Activated naive CD4-positive, alpha-beta T cell (primary cell): ENCODE measurements at regions not wholly inside any gene's neighbourhood (a gene's known extent, or its start where the extent isn't known, plus 50 kb on each side); places are given as distances from the start of the nearest gene placed in this dataset.

Source experiments
- DNase-seq, 4 experiments: peaks; one replicate each; lab custom pipeline; 2025; lab: John Stamatoyannopoulos, UW

DNA sequence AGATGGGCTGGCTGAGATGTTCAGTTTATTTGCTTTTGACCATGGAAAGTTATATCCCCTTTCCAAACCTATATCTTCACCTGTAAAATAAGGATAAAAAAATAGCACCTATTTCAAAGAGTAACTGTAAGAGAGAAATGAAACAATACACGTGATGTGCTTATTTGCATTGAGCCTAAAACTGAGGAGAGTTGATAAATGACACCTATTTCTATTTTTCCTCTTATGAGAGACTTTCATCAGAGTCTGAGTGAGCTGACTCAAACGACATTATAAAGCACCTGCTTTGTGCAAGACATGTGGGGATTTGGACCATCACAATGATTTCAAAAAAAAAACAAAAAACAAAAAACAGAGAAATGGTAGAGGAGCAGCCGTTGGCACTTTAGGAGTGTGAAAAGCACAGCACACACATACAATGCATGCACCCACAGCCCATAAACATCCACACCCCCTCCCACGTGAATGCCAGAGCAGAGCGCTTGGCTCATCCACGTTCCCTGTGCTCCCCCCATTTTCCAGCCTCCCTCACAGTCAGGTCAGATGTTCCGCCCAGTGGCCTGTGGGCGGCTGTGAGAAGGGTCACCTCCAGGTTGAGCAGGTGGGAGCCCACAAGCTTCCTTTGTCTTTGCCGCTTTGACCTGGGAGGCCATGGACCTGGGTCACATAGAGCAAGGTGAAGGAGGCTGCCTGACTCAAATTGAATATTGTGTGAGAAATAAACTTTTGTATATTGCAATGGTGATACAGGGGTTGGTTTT is 253.2 kb upstream of the ZNF32 start:
- DNase-seq = no peak

DNA sequence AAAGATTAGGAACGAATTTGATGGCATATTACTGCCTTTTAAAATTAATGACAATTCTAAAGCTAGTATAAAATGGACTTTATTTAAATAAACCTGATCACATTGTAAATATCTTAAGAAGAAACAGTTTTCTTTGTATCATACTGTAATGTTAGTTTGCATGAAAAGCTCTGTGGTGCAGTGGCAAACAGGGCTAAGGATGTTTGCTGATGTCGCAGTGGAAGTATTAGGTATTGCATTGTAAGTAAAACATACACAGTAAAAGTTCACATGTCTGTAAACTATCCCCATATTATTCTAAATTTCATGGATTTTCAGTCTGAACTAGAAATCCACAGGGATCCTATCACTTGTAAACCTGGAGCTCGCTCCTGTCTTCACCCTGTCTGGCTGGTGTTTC is 252.6 kb upstream of the ZNF32 start:
- no peak for DNase-seq

- DNase-seq = no peak
Observed at GRCh38 chr10:43900571-43900970, 251.9 kb upstream of the ZNF32 start.

DNA sequence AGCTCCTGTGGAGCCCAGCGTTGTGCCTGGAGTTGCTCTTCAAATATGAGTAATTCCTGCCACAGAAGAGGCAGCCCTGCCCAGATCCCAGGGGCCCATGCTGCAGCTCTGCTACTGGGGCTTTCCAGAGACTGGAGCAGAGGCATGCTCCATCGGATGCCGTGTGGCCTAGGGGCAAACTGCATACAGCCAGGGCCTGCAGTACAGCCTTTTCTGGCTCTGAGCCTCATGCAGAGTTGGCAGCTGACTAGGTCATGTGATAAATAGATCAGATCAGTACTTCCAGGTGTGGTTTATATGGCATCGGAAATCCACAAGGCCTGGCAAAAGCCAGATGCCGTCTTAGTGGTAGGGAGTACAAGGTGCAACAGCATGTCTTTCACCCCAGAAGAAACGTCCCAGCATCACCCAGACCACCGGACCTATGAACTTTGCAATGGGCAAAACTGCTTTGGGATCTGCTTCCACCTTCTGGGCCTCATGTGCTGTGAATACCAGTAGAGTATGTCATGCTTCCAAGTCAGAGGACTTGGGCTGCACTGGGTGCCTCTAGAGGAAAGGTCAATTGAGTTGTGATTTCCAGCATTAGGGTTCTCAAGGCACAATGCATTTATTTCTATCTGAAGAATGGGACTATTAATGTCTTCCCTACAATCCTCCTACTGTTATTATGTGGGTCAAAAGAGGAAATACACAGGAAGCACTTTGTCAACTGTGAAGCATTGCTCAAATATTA is 250.7 kb upstream of the ZNF32 start:
- DNase-seq = no peak

DNA sequence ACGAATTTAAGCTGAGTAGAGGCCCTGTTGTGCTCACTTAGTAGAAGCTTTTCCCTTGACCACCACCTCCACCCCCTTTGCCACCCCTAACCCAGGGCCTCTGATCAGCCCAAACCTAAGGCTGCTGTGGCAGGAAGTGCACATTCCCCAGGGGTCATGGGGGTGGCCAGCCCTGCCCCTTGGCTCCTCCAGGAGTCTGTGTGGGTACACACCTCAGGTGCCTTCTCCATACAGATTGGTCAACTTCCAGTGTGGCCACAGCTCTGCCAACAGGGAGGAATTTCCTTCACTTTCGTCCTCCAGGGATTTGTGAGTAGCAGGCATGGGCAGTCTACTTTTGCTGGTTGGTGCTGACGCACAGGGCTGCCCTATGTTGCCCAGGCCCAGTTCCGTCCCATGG is 249.9 kb upstream of the ZNF32 start:
- DNase-seq = no peak

DNA sequence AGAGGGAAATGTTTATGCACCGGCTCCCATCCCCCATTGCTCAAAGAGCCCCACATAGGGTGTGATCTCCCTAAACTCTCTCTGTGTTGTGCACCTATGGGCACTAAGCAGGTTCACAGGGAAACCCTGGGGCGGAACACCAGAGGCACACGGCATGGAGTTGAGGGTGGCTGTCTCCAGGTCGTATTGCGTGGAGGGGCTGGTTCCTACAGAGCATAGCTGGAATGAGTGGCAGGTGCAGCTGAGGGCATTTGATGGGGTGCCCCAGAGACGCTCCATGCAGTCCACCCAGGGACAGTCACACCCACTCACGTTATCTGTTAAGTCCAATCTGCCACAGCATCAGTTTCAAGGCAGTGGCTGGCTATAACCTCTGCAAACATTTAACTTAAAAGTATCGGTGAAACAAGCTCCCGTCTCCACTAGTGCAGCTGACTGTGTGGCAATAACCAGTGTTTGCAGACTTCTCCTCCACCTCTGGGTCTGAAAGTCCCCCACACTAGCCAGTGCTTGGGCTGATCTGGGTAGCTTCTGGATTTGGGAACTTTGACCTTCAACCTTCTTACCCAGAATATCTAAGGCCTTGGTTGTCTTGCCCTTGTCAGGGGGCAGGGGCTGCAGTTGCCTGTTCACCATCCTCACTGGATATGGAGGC is 249.2 kb upstream of the ZNF32 start:
- no peak for DNase-seq

DNA sequence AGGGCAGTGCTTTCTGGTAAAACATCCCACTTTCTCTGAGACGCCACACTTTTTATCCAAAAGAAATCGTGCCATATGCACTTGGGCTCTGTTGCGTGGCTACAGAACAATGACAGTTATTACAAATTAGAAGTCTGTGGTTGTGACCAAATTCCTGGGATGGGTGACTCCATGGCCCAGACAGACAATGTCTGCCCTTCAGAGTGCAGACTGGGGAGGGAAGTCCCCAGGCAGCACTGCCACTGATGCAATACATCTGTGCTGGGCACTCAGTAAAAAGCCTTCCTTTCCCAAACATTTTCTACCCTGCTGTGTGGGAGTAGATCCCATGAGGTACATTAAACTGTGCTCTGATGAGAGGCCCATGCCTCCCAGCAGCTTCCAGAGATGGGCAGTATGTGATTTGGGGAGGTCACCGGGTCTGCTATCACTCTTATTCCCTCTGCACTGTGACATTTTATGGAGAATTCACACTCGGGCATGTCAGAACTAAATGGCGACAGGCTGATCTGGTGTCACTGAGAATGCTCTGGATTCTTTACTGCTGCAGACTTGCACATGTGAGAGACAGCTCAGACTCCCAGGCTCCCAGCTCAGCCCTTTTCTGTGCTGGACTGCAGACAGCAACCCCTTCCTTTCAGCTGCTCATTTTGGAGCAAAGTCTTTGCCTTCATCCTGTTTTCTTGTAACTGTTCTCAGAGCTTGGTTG is 243.5 kb upstream of the ZNF32 start:
- DNase-seq = no peak

DNA sequence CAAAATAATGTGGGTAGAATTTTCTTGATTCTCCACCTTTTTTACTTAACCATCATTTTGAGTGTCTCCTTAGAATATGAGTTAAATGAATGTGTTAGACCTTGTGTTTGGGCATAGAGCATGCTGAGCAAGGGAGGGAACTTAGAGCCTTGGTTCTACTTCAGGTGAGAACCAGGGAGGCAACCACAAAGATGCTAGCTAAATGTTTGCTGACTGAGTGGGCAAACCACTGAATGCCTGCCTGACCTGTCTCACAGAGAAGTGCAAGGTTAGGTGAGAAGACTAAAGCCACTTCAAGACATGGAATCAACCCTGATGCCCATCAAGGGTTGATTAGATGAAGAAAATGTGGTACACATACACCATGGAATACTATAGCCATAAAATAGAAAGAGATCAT is 242.6 kb upstream of the ZNF32 start:
- DNase-seq = no peak

GRCh38 chr10:43890124-43890523 is 241.4 kb upstream of the ZNF32 start:
- no peak for DNase-seq

DNA sequence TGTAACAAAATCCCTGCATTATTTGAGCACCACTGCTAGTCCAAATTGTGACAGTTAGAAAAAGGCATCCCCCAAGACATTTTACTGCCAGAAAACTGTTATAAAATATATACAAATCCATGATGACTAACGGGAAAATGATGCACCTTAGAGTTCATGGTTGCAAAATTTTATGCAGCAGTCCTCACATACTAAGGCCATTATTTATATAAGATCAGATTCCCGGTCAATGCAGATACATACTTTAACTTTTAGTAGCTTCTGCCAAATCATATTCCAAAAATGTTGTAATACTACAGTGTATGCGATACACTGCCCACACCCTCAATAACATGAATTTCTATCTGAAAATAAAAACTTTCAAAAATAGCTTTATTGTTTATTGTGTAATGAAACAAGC is 239.9 kb upstream of the ZNF32 start:
- DNase-seq = no peak

DNA sequence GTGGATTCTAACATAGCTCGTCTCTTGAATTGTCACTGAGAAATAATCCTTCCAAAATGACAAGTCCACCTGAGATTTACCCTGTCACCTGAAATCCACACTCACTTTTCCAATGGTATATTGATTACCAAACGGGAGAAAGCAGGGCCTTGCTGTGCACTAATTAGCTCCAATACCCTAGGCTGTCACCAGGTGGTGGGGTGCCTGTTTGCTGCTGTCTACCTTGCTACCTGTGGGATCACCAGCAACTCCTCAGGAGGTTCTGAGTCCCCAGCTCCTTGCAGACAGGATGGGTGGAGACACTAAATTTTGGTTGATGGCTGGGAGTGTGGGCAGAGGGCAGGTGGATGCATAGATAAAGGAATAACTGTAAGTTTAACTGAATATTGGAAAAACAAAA is 237.2 kb upstream of the ZNF32 start:
- DNase-seq = no peak

DNA sequence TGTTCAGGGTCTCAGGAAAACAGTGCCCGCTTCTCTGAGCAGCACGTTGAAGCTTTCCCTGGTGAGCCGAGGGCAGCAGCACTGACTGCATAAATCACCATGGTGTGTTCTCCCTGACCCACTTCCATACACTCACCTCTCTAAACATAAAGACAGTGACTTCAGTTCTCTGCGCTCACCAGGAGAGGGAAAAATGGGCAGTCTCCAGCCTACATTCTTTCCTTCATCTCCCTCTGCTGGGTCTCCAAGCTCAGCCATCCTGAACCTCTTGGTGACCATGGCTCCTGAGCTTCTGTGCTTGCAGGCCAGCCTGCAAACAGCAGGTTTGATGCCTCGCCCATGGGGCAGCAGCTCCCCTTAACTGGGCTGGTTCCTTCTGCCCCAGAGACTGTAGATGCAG is 236.6 kb upstream of the ZNF32 start:
- no peak for DNase-seq

- no peak for DNase-seq
Observed at GRCh38 chr10:43884501-43885105, 235.9 kb upstream of the ZNF32 start.

DNA sequence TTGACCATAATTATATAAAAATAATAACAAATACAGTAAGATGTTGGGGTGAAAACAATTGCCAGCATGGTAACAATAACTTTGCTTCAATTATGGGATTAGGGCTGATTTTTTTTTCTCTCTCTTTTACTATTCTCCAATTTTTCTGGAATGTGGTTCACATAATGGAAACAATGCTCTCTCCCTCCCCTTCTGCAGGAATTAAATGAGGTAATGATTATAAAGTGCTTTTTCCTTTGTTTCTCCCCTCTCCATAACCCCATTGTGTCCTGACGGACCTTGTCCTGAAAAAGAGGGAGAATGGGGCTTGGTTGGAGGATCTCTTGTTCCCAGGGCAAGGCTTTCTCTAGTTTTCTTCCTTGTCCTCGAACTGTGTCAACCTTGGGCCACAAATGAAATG is 234.0 kb upstream of the ZNF32 start:
- DNase-seq = no peak

DNA sequence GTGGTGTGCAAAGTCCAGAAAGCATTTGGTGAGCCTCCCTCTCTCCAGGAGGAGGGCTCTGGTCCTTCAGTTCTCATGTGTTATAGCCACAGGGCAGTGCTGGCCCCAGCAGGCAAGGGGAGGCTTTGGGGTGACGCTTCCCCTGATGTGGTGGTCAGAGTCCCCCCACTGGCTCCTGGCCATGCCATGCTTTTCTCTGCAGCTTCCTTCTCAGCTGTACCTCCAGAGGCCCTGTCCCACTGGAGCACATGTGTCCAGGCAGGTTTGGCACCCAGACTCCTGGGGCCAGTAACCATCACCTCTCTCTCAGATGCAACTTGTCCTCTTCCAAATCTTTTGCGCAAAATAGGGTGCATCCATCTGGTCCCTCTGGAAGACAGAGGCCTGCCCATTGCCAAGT is 233.0 kb upstream of the ZNF32 start:
- no peak for DNase-seq

DNA sequence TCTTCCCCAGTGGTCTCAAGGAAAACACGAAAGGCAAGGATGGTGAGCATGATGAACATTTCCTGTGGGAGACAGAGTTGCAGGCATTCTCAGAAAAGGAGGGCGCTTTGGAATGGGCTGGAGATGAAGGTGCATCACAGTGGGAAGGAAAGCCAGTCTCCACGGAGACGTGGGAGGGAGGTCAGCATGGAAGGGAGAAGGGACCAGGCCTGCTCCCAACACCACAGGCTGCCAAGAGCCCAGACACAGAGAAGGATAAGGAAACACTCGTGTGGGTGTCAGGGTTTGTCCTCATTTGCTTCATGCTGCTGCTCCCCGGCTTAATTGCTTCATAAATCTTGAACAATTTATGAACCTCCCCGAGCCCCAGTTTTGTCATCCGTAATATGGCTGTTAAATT is 231.5 kb upstream of the ZNF32 start:
- no peak for DNase-seq

DNA sequence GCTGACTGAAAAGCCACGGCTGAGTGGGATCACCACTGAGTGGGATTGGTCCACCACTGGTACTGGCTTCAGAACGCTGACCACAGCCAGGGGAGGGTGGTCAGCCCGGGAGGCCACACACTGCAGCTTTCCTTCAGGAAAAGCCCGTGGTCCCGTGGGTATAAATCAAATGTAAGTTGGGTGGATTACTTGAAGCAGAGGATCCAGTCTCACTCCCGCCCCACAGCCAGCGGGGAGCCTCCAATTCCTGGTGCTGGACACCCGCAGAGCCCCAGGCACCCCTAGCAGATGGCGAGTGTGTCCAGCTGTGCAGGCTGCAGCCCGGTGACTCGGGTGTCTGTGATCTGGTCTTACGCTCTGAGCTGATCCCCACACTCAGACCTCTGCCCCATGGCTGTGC is 231.1 kb upstream of the ZNF32 start:
- DNase-seq = no peak

- no peak for DNase-seq
Observed at GRCh38 chr10:43879162-43879561, 230.5 kb upstream of the ZNF32 start.

- DNase-seq = no peak
Observed at GRCh38 chr10:43878386-43878785, 229.7 kb upstream of the ZNF32 start.

DNA sequence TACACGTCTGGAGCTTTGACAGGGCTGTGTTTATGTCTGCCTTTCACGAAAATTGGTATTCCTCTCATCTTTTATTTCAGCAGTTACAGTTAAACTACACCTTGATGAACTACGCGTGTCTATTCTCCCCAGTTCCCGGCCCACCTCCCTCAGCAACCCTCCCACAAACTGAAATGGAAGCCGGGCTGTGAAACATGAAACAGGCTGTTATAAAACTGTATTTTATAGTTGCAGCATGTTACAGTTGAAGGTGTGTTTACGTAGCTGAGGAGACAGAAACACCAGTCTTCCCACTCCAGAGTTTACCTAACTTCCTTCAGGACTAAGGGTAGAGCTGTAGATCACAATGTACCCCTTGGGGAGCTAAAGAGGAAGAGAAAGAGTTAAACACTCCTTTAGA is 228.3 kb upstream of the ZNF32 start:
- no peak for DNase-seq

GRCh38 chr10:43874984-43875383 is 226.3 kb upstream of the ZNF32 start:
- DNase-seq = no peak

- DNase-seq = no peak
Observed at GRCh38 chr10:43873717-43874116, 225.0 kb upstream of the ZNF32 start.
